ENCODE measurements at regions not wholly inside any gene's neighbourhood (a gene's known extent, or its start where the extent isn't known, plus 50 kb on each side); places are given as distances from the start of the nearest gene placed in this dataset.

DNA sequence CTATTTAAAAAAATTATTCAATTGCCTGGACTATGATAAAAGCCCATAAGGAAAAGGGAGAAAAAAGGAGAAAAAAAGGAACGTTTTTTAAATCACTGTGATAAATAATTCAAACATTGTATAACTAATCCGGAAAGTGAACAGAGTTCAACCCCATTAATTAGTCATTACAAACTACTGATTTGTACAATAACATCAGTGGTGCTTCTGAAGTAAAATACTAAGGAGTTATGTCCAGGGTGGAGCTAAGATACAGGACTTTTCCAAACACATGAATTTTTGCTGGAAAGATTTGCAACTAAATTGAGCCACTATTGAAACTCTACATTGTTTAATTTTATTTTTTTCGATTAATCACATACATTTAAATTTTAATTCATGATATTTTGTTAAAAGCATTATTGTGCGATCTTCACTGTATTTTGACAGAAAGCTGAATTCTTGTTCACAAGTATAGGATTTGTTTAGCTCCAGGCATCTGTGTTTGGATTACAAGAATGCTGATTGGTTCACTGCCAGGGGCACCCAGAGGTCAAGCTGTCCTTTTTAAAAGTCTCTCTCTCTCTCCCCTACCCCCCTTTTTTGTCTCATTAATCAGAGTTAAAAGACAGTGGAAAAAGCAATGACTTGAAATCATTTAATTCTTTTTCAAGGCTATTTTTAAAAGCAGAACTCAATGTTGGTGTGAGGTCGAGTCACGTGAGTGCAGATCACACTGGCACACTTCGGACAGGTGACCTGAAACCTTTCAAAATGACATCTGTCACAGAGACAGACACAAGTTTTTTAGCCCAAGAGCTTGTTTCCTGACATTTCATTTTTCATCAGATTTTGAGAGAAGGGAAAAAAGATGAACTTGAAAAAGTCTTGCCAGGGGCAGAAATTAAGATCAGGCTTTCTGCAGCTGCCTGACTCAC is 387.3 kb downstream of the NR2F1-AS1 start:
- Histone ChIP-seq H3K4me3 (replicated peaks; ENCODE audit: insufficient read depth, low read length) (no peak overlapping the region), H3K27ac (replicated peaks) (no peak overlapping the region), H3K27me3 (ENCODE audit: insufficient read depth, poor library complexity, severe bottlenecking) (no peaks in the 10 kb centered on the region)
- no peak for DNase-seq (ENCODE audit: low read depth in 1 of 2, low spot score in 1 of 2)
- TF ChIP-seq, protein P1, sequence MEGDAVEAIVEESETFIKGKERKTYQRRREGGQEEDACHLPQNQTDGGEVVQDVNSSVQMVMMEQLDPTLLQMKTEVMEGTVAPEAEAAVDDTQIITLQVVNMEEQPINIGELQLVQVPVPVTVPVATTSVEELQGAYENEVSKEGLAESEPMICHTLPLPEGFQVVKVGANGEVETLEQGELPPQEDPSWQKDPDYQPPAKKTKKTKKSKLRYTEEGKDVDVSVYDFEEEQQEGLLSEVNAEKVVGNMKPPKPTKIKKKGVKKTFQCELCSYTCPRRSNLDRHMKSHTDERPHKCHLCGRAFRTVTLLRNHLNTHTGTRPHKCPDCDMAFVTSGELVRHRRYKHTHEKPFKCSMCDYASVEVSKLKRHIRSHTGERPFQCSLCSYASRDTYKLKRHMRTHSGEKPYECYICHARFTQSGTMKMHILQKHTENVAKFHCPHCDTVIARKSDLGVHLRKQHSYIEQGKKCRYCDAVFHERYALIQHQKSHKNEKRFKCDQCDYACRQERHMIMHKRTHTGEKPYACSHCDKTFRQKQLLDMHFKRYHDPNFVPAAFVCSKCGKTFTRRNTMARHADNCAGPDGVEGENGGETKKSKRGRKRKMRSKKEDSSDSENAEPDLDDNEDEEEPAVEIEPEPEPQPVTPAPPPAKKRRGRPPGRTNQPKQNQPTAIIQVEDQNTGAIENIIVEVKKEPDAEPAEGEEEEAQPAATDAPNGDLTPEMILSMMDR (IDR thresholded peaks at IDR 0.05; ENCODE audit: insufficient read depth, low read length), result no peak
- TF ChIP-seq REST (IDR thresholded peaks at IDR 0.05; ENCODE audit: insufficient replicate concordance, low read depth) (no peak), SPI1 (IDR thresholded peaks at IDR 0.05; ENCODE audit: borderline replicate concordance, low read depth) (no peak), POLR2AphosphoS5 (IDR thresholded peaks at IDR 0.05; ENCODE audit: low read depth) (no peak), GABPA (IDR thresholded peaks at IDR 0.05; ENCODE audit: low read depth) (no peak)

DNA sequence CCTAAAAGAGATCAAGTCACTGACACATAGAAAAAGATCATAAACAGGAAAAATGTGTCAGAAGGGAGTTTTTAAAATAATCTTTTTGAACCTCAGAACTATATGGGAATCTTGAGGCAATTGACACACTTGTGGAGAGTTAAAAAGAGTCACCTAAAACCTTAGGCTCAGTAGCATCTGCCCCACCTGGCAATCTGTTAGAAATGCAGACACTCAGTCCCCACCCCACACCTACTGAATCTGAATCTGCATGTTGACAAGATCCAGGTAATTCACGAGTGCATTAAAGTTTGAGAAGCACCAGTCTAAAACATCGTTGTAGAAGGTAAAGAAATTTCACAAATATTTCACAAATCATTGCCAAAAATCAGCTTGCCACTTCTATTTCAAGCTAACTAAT is 388.3 kb downstream of the NR2F1-AS1 start:
- no peaks in the 10 kb centered on the region for H3K27me3 ChIP-seq (ENCODE audit: insufficient read depth, poor library complexity, severe bottlenecking)
- no peak overlapping the region for H3K27ac ChIP-seq (replicated peaks)
- no peak overlapping the region for H3K4me3 ChIP-seq (replicated peaks; ENCODE audit: insufficient read depth, low read length)
- DNase-seq (ENCODE audit: low read depth in 1 of 2, low spot score in 1 of 2), result no peak
- TF ChIP-seq REST (IDR thresholded peaks at IDR 0.05; ENCODE audit: insufficient replicate concordance, low read depth), result no peak
- TF ChIP-seq SPI1 (IDR thresholded peaks at IDR 0.05; ENCODE audit: borderline replicate concordance, low read depth), result no peak
- TF ChIP-seq, protein P1 (IDR thresholded peaks at IDR 0.05; ENCODE audit: insufficient read depth, low read length), result no peak
- TF ChIP-seq POLR2AphosphoS5 (IDR thresholded peaks at IDR 0.05; ENCODE audit: low read depth), result no peak
- TF ChIP-seq GABPA (IDR thresholded peaks at IDR 0.05; ENCODE audit: low read depth), result no peak

DNA sequence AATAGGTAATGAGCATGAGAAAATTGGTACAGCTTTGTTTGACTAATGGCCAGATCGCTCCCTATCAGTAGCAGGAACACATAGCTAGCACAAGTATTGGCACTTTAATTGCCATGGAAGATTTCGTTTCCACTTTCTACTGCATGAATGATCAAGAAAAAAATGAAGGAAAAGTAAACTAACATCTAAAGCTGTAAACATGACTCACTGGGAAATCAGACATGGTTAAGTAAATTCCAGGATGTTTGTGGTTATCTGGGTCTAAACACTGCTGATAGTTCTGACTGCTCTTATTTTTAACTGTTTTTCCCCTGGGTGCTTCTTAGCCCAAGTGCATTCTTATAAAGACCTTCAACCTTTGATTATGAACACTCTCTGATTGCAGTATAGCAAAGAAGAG is 388.9 kb downstream of the NR2F1-AS1 start:
- TF ChIP-seq POLR2AphosphoS5 (IDR thresholded peaks at IDR 0.05; ENCODE audit: low read depth), result no peak
- TF ChIP-seq, protein P1 (IDR thresholded peaks at IDR 0.05; ENCODE audit: insufficient read depth, low read length), result no peak
- no peak for TF ChIP-seq SPI1 (IDR thresholded peaks at IDR 0.05; ENCODE audit: borderline replicate concordance, low read depth)
- no peak for TF ChIP-seq GABPA (IDR thresholded peaks at IDR 0.05; ENCODE audit: low read depth)
- DNase-seq (ENCODE audit: low read depth in 1 of 2, low spot score in 1 of 2), result no peak
- Histone ChIP-seq H3K4me3 (replicated peaks; ENCODE audit: insufficient read depth, low read length) (no peak overlapping the region), H3K27ac (replicated peaks) (no peak overlapping the region), H3K27me3 (ENCODE audit: insufficient read depth, poor library complexity, severe bottlenecking) (no peaks in the 10 kb centered on the region)

All from HL-60 (cell line).